ENCODE measurements at regions not wholly inside any gene's neighbourhood (a gene's known extent, or its start where the extent isn't known, plus 50 kb on each side); places are given as distances from the start of the nearest gene placed in this dataset.

DNA sequence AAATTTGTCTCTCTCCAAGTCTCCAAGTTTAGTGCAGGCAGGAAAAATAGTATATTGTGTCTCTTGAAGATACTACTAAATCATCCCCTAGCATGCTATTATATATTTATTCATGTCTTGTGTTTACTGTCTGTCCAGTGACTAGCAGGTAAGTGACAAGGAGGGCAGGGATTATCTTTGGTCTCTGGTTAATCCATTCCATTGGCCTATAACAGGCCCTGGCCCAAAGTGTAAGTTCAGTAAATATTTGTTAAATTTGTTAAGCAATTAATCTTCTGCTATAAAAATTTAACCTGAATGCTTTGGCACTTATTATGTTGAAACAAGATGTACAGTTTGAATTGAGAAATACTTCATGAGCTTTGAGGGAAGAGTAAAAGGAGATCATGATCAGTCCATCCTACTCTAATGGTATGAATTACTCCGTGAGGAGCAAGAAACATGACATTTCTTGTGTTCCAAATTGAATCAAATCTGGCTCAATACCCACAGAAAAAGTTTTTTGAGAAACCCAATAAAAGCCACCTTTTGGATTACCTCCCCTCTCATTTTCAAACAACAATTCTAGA lies 219.7 kb downstream of the DTWD2 start:
- TF ChIP-seq, protein P1, sequence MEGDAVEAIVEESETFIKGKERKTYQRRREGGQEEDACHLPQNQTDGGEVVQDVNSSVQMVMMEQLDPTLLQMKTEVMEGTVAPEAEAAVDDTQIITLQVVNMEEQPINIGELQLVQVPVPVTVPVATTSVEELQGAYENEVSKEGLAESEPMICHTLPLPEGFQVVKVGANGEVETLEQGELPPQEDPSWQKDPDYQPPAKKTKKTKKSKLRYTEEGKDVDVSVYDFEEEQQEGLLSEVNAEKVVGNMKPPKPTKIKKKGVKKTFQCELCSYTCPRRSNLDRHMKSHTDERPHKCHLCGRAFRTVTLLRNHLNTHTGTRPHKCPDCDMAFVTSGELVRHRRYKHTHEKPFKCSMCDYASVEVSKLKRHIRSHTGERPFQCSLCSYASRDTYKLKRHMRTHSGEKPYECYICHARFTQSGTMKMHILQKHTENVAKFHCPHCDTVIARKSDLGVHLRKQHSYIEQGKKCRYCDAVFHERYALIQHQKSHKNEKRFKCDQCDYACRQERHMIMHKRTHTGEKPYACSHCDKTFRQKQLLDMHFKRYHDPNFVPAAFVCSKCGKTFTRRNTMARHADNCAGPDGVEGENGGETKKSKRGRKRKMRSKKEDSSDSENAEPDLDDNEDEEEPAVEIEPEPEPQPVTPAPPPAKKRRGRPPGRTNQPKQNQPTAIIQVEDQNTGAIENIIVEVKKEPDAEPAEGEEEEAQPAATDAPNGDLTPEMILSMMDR (IDR thresholded peaks at IDR 0.05), result no peak
- no peak for TF ChIP-seq POLR2A (IDR thresholded peaks at IDR 0.05)
